GM12872 (cell line): ENCODE measurements at regions not wholly inside any gene's neighbourhood (a gene's known extent, or its start where the extent isn't known, plus 50 kb on each side); places are given as distances from the start of the nearest gene placed in this dataset.

Experiments used
- TF ChIP-seq, protein P1 (sequence below): IDR thresholded peaks from 3 replicates; pipeline ENCODE4 v1.5.1; 2011; ENCODE audit warnings: low read depth, mild to moderate bottlenecking, low read length, moderate library complexity; ENCODE audit not compliant: insufficient read depth

DNA sequence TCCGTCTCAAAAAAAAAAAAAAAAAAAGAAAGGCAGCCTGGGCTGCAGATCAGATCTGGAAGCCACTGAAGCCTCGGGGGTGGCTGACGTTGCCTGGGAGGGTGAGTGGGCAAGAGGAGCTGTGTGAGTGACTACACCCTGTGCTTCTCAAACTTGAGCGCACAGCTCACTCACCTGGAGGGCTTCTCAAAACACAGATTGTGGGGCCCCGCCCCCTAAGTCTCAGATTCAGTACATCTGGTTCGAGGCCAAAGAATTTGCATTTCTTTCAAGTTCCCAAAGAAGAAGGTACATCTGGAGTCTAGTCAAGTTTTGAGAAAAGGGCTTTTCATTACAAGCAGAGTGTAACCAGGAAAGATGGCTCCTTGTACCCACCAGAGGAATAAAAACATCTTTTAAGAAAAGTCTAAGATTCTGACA is 97.7 kb upstream of the CAB39 start:
- TF ChIP-seq, protein P1, sequence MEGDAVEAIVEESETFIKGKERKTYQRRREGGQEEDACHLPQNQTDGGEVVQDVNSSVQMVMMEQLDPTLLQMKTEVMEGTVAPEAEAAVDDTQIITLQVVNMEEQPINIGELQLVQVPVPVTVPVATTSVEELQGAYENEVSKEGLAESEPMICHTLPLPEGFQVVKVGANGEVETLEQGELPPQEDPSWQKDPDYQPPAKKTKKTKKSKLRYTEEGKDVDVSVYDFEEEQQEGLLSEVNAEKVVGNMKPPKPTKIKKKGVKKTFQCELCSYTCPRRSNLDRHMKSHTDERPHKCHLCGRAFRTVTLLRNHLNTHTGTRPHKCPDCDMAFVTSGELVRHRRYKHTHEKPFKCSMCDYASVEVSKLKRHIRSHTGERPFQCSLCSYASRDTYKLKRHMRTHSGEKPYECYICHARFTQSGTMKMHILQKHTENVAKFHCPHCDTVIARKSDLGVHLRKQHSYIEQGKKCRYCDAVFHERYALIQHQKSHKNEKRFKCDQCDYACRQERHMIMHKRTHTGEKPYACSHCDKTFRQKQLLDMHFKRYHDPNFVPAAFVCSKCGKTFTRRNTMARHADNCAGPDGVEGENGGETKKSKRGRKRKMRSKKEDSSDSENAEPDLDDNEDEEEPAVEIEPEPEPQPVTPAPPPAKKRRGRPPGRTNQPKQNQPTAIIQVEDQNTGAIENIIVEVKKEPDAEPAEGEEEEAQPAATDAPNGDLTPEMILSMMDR, result no peak

DNA sequence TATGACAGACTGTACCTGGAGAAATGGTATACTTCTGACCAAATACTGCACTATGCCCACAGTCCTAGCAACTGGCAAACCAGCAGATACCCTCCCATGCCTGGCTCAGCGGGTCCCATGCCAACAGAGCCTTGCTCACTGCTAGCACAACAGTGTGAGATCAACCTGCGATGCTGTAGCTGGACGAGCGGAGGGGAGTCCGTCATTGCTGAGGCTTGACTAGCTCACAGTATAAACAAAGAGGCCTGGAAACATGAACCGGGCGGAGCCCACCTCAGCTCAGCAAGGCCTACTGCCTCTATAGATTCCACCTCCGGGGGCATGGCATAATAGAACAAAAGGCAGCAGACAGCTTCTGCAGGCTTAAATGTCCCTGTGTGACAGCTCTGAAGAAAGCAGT is 93.2 kb upstream of the CAB39 start:
- TF ChIP-seq, protein P1, result no peak

DNA sequence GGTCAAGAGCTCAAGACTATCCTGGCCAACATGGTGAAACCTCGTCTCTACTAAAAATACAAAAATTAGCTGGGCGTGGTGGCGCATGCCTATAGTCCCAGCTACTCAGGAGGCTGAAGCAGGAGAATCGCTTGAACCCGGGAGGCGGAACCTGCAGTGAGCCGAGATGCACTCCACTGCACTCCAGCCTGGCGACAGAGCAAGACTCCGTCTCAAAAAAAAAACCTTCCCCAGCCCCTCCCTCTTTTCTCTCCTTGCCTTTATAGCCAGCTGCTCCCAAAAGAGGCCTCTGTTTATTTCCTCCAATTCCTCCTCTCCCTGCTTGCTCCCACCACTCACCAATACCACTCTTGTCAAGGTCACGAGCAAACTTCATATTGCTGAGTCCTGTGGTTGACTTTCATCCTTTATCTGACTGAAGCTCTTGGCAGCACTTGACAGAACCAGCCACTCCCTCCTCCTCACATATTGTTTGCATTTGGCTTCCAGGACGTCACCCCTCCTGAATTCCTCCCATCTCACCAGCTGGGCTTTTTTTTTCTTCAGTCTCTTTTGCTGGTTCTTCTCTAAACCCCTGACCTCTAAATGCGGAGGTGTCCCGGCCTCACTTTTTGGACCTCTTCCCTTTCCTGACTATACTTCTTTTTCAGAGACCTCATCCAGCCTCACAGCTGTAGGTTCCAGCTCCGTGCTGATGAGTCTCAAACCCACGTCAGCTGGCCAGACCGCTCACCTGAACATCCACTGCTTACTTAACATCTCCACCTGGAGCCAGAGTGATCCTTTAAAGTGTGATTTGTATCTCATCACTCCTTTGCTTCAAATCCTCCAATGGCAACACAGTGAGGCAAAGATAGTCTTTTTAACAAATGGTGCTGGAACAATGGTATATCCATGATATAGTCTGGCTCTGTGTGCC is 84.6 kb upstream of the CAB39 start:
- TF ChIP-seq, protein P1, result no peak

DNA sequence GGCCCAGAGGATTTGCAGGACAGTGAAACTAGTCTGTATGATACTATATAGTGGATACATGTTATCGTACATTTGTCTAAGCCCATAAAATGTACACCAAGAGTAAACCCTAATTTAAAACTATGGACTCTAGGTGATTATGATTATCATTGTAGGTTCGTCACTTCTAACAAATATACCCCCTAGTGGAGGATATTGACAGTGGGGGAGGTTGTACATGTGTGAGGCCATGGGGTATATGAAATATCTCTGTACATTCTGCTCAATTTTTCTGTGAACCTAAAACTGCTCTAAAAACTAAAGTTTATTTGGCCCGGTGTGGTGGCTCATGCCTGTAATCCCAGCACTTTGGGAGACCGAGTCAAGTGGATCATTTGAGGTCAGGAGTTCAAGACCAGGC is 81.2 kb upstream of the CAB39 start:
- TF ChIP-seq, protein P1, result no peak

DNA sequence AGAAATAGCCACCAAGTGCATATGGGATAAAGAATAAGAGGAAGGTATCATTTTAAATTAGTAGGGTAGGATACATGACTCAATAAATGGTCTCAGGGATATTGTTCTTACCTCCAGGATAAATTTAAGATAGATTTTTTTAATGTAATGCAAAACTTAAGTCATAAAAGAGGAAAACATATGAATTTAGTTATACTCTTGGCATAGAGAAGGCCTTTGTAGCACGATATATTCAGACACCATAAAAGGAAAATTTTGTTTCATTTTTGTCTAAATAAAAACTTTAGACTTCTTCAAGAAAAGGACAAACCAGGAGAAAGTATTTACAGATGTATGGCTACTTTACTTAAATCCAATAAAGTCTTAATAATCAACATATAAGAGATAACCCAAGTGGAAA is 78.5 kb upstream of the CAB39 start:
- TF ChIP-seq, protein P1, result no peak

DNA sequence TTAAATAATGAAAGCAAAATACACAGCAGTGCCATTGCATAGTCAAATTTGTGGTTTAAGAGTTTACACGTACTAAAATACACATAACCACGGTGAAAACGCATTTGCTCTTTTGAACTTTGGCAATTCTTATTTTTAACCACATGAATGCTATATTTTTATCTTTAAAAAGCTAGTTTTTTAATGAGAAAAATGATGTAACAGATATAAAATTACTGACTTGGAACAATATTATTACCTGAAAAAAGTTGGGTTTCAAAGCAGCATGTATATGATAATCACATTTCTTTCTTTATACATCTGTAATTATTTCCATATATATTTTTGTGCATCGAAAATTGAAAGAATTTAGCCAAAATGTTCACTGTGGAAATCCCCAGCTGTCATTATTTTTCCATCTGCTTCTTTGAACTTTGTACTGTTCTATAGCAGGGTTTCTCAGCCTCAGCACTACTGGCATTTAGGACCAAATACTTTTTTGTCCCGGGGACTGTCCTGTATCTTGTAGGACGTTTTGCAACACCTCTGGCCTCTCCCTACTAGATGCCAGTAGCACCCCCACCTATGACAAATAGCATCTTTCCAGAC is 75.9 kb upstream of the CAB39 start:
- TF ChIP-seq, protein P1, result no peak

DNA sequence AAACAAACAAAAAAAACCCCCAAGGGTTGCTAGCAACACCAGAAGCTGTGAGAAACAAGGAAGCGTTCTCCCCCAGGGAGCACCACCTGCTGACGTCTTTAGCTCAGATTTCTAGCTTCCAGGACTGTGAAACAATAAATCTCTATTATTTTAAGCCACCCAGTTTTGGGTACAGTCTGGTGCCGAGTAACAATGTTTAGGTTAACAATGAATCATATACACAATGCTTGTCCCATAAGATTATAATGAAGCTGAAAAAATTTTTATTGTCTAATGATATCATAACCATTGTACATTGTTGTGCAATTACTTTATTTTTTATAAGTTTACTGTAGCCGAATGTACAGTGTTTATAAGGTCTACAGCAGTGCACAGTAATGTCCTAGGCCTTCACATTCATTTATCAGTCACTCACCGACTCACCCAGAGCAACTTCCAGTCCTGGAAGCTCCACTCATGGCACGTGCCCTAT is 72.1 kb upstream of the CAB39 start:
- TF ChIP-seq, protein P1, result no peak
